Adrenal gland (tissue), 5 donors: ENCODE measurements at regions not wholly inside any gene's neighbourhood (a gene's known extent, or its start where the extent isn't known, plus 50 kb on each side); places are given as distances from the start of the nearest gene placed in this dataset.

ENCODE experiments used
- CTCF ChIP-seq, 6 experiments: fragments of 450-650 bp in 4 of 6; fragments of 200-600 bp in 2 of 6; sonication (generic) in 1 of 6; IDR thresholded peaks; 1 replicate in 5 of 6; 2 replicates in 1 of 6; pipeline versions ENCODE4 v1.5.1 to v1.8.0; 2016 to 2021; ENCODE audit warnings: antibody characterized with exemption in 6 of 6, mild to moderate bottlenecking in 2 of 6, moderate library complexity in 1 of 6
- POLR2A ChIP-seq, 2 donors: fragments of 450-650 bp; IDR thresholded peaks; one replicate each; pipeline ENCODE4 v1.6.1; 2017; ENCODE audit warnings: antibody characterized with exemption in 2 of 2, mild to moderate bottlenecking in 2 of 2, moderate library complexity in 1 of 2
- donor health status: DM: no; HTN: no; CAD: no.

DNA sequence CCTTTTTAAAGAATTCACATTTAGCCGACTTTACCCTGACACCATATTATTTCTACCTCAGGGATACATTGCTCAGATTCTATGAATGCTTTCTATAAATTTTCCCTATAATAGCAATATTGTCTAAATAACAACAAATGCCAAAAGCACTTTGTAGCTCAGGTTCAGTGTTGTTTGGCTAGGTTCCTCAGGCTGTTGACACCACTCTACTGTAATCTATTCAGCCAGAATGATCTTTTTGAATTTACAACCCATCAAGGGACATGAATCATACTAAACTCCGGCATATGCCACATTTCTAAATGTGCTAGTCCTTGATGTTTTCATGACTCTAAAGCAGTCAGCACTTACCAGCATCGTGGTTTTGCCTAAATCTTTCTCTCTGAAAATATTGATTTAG lies 641.5 kb upstream of the CDH10 start:
- TF ChIP-seq CTCF (IDR thresholded peaks at IDR 0.05) (no peak), POLR2A (IDR thresholded peaks at IDR 0.05) (no peak)
